Osteoblast (primary cell): ENCODE measurements at regions not wholly inside any gene's neighbourhood (a gene's known extent, or its start where the extent isn't known, plus 50 kb on each side); places are given as distances from the start of the nearest gene placed in this dataset.

ENCODE experiments used
- DNase-seq: peaks from one replicate; pipeline ENCODE4 v3.0.0; 2011; ENCODE audit warnings: low spot score, mixed read lengths; ENCODE audit not compliant: insufficient read length; ENCODE audit errors: missing footprints
- H2AFZ ChIP-seq: 2 replicates; pipeline ENCODE4 v1.6.0; 2011; ENCODE audit warnings: mild to moderate bottlenecking, low read length
- H3K27ac ChIP-seq: 2 replicates; pipeline ENCODE4 v1.5.1; 2011; ENCODE audit warnings: mild to moderate bottlenecking, low read depth, low read length, moderate library complexity
- H3K27me3 ChIP-seq: 2 replicates; pipeline ENCODE4 v1.6.0; 2012; ENCODE audit warnings: mild to moderate bottlenecking, control low read depth, inconsistent platforms, low read length, moderate library complexity; ENCODE audit not compliant: insufficient read depth
- H3K36me3 ChIP-seq: 2 replicates; pipeline ENCODE4 v1.5.1; 2011; ENCODE audit warnings: mild to moderate bottlenecking, low read length, control low read depth, moderate library complexity; ENCODE audit not compliant: insufficient read depth
- H3K4me1 ChIP-seq: 2 replicates; pipeline ENCODE4 v1.5.1; 2011; ENCODE audit warnings: mild to moderate bottlenecking, low read length, control low read depth, moderate library complexity; ENCODE audit not compliant: insufficient read depth
- H3K4me2 ChIP-seq: 2 replicates; pipeline ENCODE4 v1.6.0; 2011; ENCODE audit warnings: mild to moderate bottlenecking, low read length; ENCODE audit not compliant: insufficient read depth
- H3K4me3 ChIP-seq: fragments of 200-600 bp; sonication (generic); 3 replicates; pipeline ENCODE4 v1.5.1; 2012; ENCODE audit warnings: mild to moderate bottlenecking, low read length, inconsistent platforms; ENCODE audit not compliant: insufficient read depth
- H3K79me2 ChIP-seq: 2 replicates; pipeline ENCODE4 v1.6.0; 2012; ENCODE audit warnings: mild to moderate bottlenecking, low read length, control low read depth, inconsistent platforms; ENCODE audit not compliant: insufficient read depth
- H3K9me3 ChIP-seq: 2 replicates; pipeline ENCODE4 v1.5.1; 2011; ENCODE audit warnings: low read depth, low read length, control low read depth
- H4K20me1 ChIP-seq: 2 replicates; pipeline ENCODE4 v1.6.0; 2012; ENCODE audit warnings: mild to moderate bottlenecking, low read length, control low read depth; ENCODE audit not compliant: insufficient read depth
- CTCF ChIP-seq: IDR thresholded peaks from 2 replicates; pipeline ENCODE4 v1.5.1; 2011; ENCODE audit warnings: mild to moderate bottlenecking, low read depth, low read length, moderate library complexity; ENCODE audit errors: extremely low read depth

GRCh38 chr22:25350551-25350971 lies 131.1 kb downstream of the CRYBB2 start:
- peak; percentile 14 for DNase-seq
- H3K4me3 ChIP-seq: no peak overlapping the region
- H3K79me2 ChIP-seq: no peaks in the 10 kb centered on the region

GRCh38 chr22:25351631-25352293 lies 132.3 kb downstream of the CRYBB2 start:
- no peaks in the 10 kb centered on the region for H3K79me2 ChIP-seq
- no peak overlapping the region for H3K4me3 ChIP-seq
- H3K27ac ChIP-seq: no peak overlapping the region
- H3K36me3 ChIP-seq: peaks cover 12% of the 10 kb centered on the region
- peaks cover 3% of the 10 kb centered on the region for H3K4me1 ChIP-seq
- no peaks in the 10 kb centered on the region for H3K27me3 ChIP-seq
- peak; percentile 47 for DNase-seq
- no peak for TF ChIP-seq CTCF
- H3K9me3 ChIP-seq: no peaks in the 10 kb centered on the region
- H2AFZ ChIP-seq: no peak overlapping the region
- H4K20me1 ChIP-seq: no peaks in the 10 kb centered on the region
- H3K4me2 ChIP-seq: no peak overlapping the region

More at GRCh38 chr22:25350551-25350971, 131.1 kb downstream of the CRYBB2 start:
- peaks cover 12% of the 10 kb centered on the region for H3K36me3 ChIP-seq
- no peak for TF ChIP-seq CTCF
- H4K20me1 ChIP-seq: no peaks in the 10 kb centered on the region
- H3K27me3 ChIP-seq: no peaks in the 10 kb centered on the region
- no peaks in the 10 kb centered on the region for H3K9me3 ChIP-seq
- H3K27ac ChIP-seq: no peak overlapping the region
- H2AFZ ChIP-seq: no peak overlapping the region
- no peak overlapping the region for H3K4me2 ChIP-seq
- peaks cover 3% of the 10 kb centered on the region for H3K4me1 ChIP-seq

GRCh38 chr22:25352294-25352680 lies 132.8 kb downstream of the CRYBB2 start:
- Histone ChIP-seq H3K4me1 (peaks cover 3% of the 10 kb centered on the region), H3K79me2 (no peaks in the 10 kb centered on the region), H3K27ac (no peak overlapping the region), H3K9me3 (no peaks in the 10 kb centered on the region), H2AFZ (no peak overlapping the region), H3K27me3 (no peaks in the 10 kb centered on the region), H3K36me3 (peaks cover 12% of the 10 kb centered on the region), H4K20me1 (no peaks in the 10 kb centered on the region), H3K4me3 (no peak overlapping the region), H3K4me2 (no peak overlapping the region)
- peak; percentile 25 for DNase-seq
- no peak for TF ChIP-seq CTCF

GRCh38 chr22:25353516-25354445 lies 134.3 kb downstream of the CRYBB2 start:
- no peaks in the 10 kb centered on the region for H3K4me1 ChIP-seq
- no peaks in the 10 kb centered on the region for H3K27me3 ChIP-seq
- DNase-seq: peak; percentile 62
- TF ChIP-seq CTCF: no peak
- no peaks in the 10 kb centered on the region for H4K20me1 ChIP-seq
- H3K4me2 ChIP-seq: no peak overlapping the region
- H2AFZ ChIP-seq: no peak overlapping the region
- peaks cover 12% of the 10 kb centered on the region for H3K36me3 ChIP-seq
- no peaks in the 10 kb centered on the region for H3K9me3 ChIP-seq
- no peaks in the 10 kb centered on the region for H3K79me2 ChIP-seq
- no peak overlapping the region for H3K27ac ChIP-seq
- H3K4me3 ChIP-seq: no peak overlapping the region
